Osteoblast (primary cell): ENCODE measurements at regions not wholly inside any gene's neighbourhood (a gene's known extent, or its start where the extent isn't known, plus 50 kb on each side); places are given as distances from the start of the nearest gene placed in this dataset.

Experiments
- DNase-seq: peaks from one replicate; pipeline ENCODE4 v3.0.0; 2011; ENCODE audit warnings: low spot score, mixed read lengths; ENCODE audit not compliant: insufficient read length; ENCODE audit errors: missing footprints
- H2AFZ ChIP-seq: 2 replicates; pipeline ENCODE4 v1.6.0; 2011; ENCODE audit warnings: mild to moderate bottlenecking, low read length
- H3K27ac ChIP-seq: 2 replicates; pipeline ENCODE4 v1.5.1; 2011; ENCODE audit warnings: mild to moderate bottlenecking, low read depth, low read length, moderate library complexity
- H3K27me3 ChIP-seq: 2 replicates; pipeline ENCODE4 v1.6.0; 2012; ENCODE audit warnings: mild to moderate bottlenecking, control low read depth, inconsistent platforms, low read length, moderate library complexity; ENCODE audit not compliant: insufficient read depth
- H3K36me3 ChIP-seq: 2 replicates; pipeline ENCODE4 v1.5.1; 2011; ENCODE audit warnings: mild to moderate bottlenecking, low read length, control low read depth, moderate library complexity; ENCODE audit not compliant: insufficient read depth
- H3K4me1 ChIP-seq: 2 replicates; pipeline ENCODE4 v1.5.1; 2011; ENCODE audit warnings: mild to moderate bottlenecking, low read length, control low read depth, moderate library complexity; ENCODE audit not compliant: insufficient read depth
- H3K4me2 ChIP-seq: 2 replicates; pipeline ENCODE4 v1.6.0; 2011; ENCODE audit warnings: mild to moderate bottlenecking, low read length; ENCODE audit not compliant: insufficient read depth
- H3K4me3 ChIP-seq: fragments of 200-600 bp; sonication (generic); 3 replicates; pipeline ENCODE4 v1.5.1; 2012; ENCODE audit warnings: mild to moderate bottlenecking, low read length, inconsistent platforms; ENCODE audit not compliant: insufficient read depth
- H3K79me2 ChIP-seq: 2 replicates; pipeline ENCODE4 v1.6.0; 2012; ENCODE audit warnings: mild to moderate bottlenecking, low read length, control low read depth, inconsistent platforms; ENCODE audit not compliant: insufficient read depth
- H3K9me3 ChIP-seq: 2 replicates; pipeline ENCODE4 v1.5.1; 2011; ENCODE audit warnings: low read depth, low read length, control low read depth
- H4K20me1 ChIP-seq: 2 replicates; pipeline ENCODE4 v1.6.0; 2012; ENCODE audit warnings: mild to moderate bottlenecking, low read length, control low read depth; ENCODE audit not compliant: insufficient read depth
- TF ChIP-seq, protein P1 (sequence below): IDR thresholded peaks from 2 replicates; pipeline ENCODE4 v1.5.1; 2011; ENCODE audit warnings: mild to moderate bottlenecking, low read depth, low read length, moderate library complexity; ENCODE audit errors: extremely low read depth

DNA sequence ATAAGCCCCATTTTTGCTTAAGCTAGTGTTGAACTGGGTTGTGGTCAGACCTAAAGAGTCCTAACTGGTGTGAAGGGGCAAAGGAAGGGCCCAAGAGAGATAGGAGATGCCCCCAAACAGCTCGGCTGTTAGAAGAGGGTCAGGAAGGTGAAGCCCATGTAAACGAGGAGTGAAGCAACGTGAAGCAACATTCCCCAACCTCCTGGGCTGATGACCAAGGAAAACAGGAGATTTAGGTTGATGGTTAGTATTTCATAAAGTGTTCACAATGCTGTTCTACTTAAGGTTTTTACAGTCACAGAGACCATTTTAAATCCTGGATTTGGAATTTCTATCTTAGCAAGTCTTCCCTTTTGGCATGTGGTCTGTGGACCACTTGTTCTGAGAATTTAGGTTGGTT lies 144.0 kb upstream of the SERPINE2 start:
- Histone ChIP-seq H3K9me3 (no peaks in the 10 kb centered on the region), H4K20me1 (no peaks in the 10 kb centered on the region), H3K4me1 (no peaks in the 10 kb centered on the region), H3K4me2 (no peak overlapping the region), H3K27me3 (no peaks in the 10 kb centered on the region), H3K4me3 (no peak overlapping the region), H3K27ac (no peak overlapping the region), H3K36me3 (no peaks in the 10 kb centered on the region), H3K79me2 (no peaks in the 10 kb centered on the region), H2AFZ (no peak overlapping the region)
- TF ChIP-seq, protein P1, sequence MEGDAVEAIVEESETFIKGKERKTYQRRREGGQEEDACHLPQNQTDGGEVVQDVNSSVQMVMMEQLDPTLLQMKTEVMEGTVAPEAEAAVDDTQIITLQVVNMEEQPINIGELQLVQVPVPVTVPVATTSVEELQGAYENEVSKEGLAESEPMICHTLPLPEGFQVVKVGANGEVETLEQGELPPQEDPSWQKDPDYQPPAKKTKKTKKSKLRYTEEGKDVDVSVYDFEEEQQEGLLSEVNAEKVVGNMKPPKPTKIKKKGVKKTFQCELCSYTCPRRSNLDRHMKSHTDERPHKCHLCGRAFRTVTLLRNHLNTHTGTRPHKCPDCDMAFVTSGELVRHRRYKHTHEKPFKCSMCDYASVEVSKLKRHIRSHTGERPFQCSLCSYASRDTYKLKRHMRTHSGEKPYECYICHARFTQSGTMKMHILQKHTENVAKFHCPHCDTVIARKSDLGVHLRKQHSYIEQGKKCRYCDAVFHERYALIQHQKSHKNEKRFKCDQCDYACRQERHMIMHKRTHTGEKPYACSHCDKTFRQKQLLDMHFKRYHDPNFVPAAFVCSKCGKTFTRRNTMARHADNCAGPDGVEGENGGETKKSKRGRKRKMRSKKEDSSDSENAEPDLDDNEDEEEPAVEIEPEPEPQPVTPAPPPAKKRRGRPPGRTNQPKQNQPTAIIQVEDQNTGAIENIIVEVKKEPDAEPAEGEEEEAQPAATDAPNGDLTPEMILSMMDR = no peak
- DNase-seq = no peak

GRCh38 chr2:224182498-224182897 lies 143.4 kb upstream of the SERPINE2 start:
- Histone ChIP-seq H3K36me3 (no peaks in the 10 kb centered on the region), H3K4me2 (no peak overlapping the region), H3K79me2 (no peaks in the 10 kb centered on the region), H3K27ac (no peak overlapping the region), H4K20me1 (no peaks in the 10 kb centered on the region), H3K27me3 (no peaks in the 10 kb centered on the region), H2AFZ (no peak overlapping the region), H3K9me3 (no peaks in the 10 kb centered on the region), H3K4me1 (no peaks in the 10 kb centered on the region), H3K4me3 (no peak overlapping the region)
- TF ChIP-seq, protein P1 = no peak
- no peak for DNase-seq

GRCh38 chr2:224181534-224182155 lies 142.6 kb upstream of the SERPINE2 start:
- no peak overlapping the region for H3K4me3 ChIP-seq

GRCh38 chr2:224180810-224181209 lies 141.7 kb upstream of the SERPINE2 start:
- H3K36me3 ChIP-seq = no peaks in the 10 kb centered on the region
- H3K4me1 ChIP-seq = no peaks in the 10 kb centered on the region
- no peaks in the 10 kb centered on the region for H4K20me1 ChIP-seq
- no peak overlapping the region for H3K4me3 ChIP-seq
- no peak overlapping the region for H3K27ac ChIP-seq
- TF ChIP-seq, protein P1 = no peak
- H3K4me2 ChIP-seq = no peak overlapping the region
- no peak overlapping the region for H2AFZ ChIP-seq
- no peaks in the 10 kb centered on the region for H3K79me2 ChIP-seq
- no peaks in the 10 kb centered on the region for H3K9me3 ChIP-seq
- H3K27me3 ChIP-seq = no peaks in the 10 kb centered on the region
- no peak for DNase-seq

More at GRCh38 chr2:224181534-224182155, 142.6 kb upstream of the SERPINE2 start:
- TF ChIP-seq, protein P1 = no peak
- Histone ChIP-seq H3K36me3 (no peaks in the 10 kb centered on the region), H3K4me1 (no peaks in the 10 kb centered on the region), H2AFZ (no peak overlapping the region), H3K27me3 (no peaks in the 10 kb centered on the region), H3K4me2 (no peak overlapping the region), H3K9me3 (no peaks in the 10 kb centered on the region), H4K20me1 (no peaks in the 10 kb centered on the region), H3K79me2 (no peaks in the 10 kb centered on the region), H3K27ac (no peak overlapping the region)
- DNase-seq = no peak
